Smooth muscle cell of the brain vasculature (primary cell): ENCODE measurements at regions not wholly inside any gene's neighbourhood (a gene's known extent, or its start where the extent isn't known, plus 50 kb on each side); places are given as distances from the start of the nearest gene placed in this dataset.

ENCODE experiments used
- DNase-seq: peaks from one replicate; pipeline ENCODE4 v3.0.0-alpha.2; 2012; ENCODE audit warnings: low read depth, low spot score

- no peak for DNase-seq
Observed at GRCh38 chr18:53817976-53818950, 406.2 kb downstream of the MBD2 start.

- no peak for DNase-seq
Observed at GRCh38 chr18:53800171-53800570, 424.3 kb downstream of the MBD2 start.

- DNase-seq, result no peak
Observed at GRCh38 chr18:53799134-53799533, 425.3 kb downstream of the MBD2 start.

- DNase-seq, result no peak
Observed at GRCh38 chr18:53798516-53798915, 426.0 kb downstream of the MBD2 start.

GRCh38 chr18:53797998-53798495 lies 426.4 kb downstream of the MBD2 start:
- DNase-seq, result no peak

- peak; percentile 10 for DNase-seq
Observed at GRCh38 chr18:53796040-53796729, 428.3 kb downstream of the MBD2 start.

GRCh38 chr18:53795610-53796009 lies 428.9 kb downstream of the MBD2 start:
- no peak for DNase-seq

- no peak for DNase-seq
Observed at GRCh38 chr18:53795061-53795460, 429.4 kb downstream of the MBD2 start.

- DNase-seq, result no peak
Observed at GRCh38 chr18:53792762-53793161, 431.7 kb downstream of the MBD2 start.

GRCh38 chr18:53790786-53791185 lies 433.7 kb downstream of the MBD2 start:
- DNase-seq, result no peak

- no peak for DNase-seq
Observed at GRCh38 chr18:53789376-53790247, 434.9 kb downstream of the MBD2 start.

- no peak for DNase-seq
Observed at GRCh38 chr18:53785811-53786210, 438.7 kb downstream of the MBD2 start.

GRCh38 chr18:53784253-53784652 lies 440.2 kb downstream of the MBD2 start:
- no peak for DNase-seq

- no peak for DNase-seq
Observed at GRCh38 chr18:53780666-53781065, 443.8 kb downstream of the MBD2 start.

GRCh38 chr18:53772293-53772692 lies 452.2 kb downstream of the MBD2 start:
- no peak for DNase-seq

GRCh38 chr18:53771664-53772063 lies 452.8 kb downstream of the MBD2 start:
- DNase-seq, result no peak

GRCh38 chr18:53765211-53765610 lies 459.3 kb downstream of the MBD2 start:
- DNase-seq, result no peak

GRCh38 chr18:53764086-53764485 lies 460.4 kb downstream of the MBD2 start:
- DNase-seq, result no peak

GRCh38 chr18:53757328-53757727 lies 467.1 kb downstream of the MBD2 start:
- DNase-seq, result peak; percentile 9

GRCh38 chr18:53756610-53756972 lies 467.9 kb downstream of the MBD2 start:
- no peak for DNase-seq

- DNase-seq, result no peak
Observed at GRCh38 chr18:53755914-53756609, 468.4 kb downstream of the MBD2 start.
